Stimulated activated CD4-positive, alpha-beta T cell treated with anti-CD3 and anti-CD28 coated beads, TNF-alpha, amount 100 ng/mL, for 1 hour (primary cell): ENCODE measurements at regions not wholly inside any gene's neighbourhood (a gene's known extent, or its start where the extent isn't known, plus 50 kb on each side); places are given as distances from the start of the nearest gene placed in this dataset.

Experiments used
- DNase-seq, 3 donors: peaks; one replicate each; pipeline ENCODE4 v3.0.0-alpha.2; 2020; ENCODE audit warnings: low read depth in 3 of 3, low spot score in 1 of 3

DNA sequence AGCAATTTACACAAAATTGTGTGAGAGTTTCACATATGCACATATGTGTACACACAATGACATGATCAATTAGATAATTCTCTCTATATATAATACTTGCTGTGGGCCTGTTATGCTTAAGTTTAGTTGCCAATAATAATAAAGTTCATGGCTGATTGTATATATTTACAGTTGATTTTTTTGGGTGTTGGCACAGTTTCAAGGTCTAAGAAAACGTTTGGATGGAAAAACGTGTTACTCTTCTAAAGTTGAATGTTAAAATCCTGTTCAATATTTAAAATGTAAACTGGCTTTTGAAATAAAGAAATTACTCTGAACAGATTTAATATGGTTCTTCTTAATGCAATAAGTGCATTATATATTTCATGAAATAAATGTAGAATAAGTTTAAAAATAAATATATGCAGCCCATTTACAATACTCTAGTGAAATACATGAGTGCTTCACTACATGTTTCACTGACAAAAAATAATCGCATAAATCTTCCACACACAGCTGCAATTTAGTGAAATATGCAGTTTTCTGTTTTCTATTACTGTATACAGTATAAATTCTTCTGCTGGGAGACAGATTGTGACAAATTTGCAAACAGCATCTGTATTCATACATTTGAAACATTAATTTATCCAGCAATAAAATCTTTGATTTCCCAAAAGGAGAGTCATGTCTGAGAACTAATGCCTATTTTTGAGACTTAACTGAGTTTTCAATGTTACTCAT lies 586.9 kb upstream of the KLHL1 start:
- DNase-seq, result no peak

DNA sequence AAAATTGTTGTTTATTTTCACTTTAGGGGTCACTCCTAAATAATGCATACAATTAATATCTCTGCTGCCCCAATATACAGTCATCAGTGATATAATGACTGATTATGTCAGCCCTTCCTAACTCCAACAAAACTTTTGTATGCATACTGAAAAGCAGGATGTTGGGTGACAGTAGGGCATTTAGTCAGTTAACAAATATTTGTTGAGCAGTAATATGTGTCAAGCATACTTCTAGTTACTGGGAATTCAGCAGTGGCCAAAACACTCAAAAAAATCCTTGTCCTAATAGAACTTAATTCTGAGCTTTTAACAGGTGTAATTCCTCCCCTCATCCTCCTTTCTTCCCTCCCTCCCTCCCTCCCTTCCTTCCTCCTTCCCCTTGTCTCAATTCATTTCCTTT lies 560.7 kb upstream of the KLHL1 start:
- DNase-seq, result no peak

DNA sequence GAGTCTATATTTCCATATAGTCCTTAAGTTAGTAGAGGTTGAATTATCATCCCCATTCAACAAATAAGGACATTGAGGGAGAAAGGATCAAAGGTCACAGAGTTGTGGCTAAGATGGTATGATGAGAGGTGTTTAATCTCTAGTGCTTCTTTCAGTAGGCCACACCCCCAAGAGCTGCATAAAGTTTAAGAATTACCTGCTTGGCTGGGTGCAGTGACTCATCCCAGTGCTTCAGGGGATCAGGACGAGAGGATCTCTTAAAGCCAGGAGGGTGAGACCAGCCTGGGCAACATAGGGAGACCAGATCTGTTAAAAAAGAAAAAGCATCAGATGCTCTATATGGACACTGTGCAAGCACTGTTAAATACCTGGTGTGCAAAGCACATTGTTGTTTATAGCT lies 560.0 kb upstream of the KLHL1 start:
- no peak for DNase-seq

DNA sequence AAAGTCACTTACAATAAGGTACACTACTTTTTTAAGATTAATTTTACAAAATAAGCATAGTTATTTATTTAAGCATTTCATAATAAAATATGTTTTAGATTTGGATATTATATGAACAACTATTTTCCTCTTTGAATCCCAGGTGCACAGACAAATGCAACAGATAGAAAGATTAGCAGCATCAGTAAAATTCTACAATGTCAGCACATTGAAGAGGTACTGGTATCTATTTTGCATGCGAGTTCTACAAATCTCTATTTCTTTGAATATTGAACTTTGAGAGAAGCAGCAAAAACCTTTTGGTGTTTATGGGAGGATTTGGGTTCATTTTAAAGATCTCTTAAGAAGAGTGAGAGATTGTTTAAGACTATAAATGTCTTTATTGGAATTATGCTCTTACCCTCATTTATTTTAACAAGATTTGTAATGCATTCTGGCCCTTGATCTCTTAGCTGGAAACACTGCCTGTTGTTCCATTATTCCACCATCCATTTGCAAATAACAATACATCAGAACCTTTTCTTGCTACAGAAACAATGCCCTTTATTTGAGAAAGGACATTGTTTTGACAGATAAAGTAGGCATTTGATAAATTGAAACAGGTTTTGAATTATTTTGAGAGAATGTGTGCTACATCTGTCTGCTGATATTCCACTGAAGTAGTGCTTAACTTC lies 558.8 kb upstream of the KLHL1 start:
- no peak for DNase-seq

DNA sequence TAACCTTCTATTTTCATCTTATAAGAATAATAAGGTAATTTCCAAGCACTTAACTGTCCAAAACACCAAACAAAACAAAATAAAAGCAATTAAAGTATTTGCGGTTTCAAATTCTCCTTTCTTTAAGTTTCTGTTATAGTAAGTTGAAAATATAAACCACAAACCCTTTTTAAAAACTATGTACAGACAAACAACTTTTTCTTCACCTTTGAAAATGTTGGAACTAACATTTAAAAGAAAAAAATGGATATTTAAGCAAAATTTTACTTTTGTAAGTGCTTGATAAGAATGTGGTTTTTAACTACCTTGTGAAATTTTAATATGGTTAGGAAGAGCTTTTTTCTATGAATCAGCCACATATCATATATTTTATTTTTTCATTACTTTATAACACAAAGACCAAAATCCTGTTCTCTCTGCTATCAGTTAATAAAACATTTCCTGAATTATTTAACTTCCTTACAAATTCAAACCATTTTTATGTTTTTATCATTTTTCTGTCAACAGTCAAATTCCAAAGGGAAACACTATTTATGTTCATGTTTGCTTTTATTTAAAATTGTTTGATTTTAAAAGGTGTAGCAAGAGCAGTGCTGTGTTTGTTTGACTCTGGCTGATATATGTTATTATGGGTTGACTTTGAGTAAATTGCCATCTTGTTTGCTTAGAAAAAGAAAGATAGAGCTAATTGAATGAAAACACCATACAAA lies 554.1 kb upstream of the KLHL1 start:
- DNase-seq, result no peak

DNA sequence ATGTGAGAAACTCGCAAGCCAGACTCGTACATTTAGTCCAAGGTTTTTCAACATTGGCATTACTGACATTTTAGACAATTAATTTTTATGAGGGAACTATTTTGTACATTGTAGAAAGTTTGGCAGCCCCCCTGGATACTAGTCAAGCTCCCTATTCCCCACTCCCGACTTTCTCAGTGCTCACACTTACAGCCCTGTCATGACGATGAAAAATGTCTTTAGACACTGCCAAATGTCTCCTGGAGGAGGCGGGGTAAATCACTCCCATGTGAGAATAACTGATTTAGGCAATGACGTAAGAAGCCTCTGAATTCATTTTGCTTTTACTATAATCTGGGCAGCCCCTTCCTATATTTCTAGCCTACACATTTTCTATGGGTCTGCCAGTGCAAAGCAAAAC lies 535.8 kb upstream of the KLHL1 start:
- DNase-seq, result no peak

DNA sequence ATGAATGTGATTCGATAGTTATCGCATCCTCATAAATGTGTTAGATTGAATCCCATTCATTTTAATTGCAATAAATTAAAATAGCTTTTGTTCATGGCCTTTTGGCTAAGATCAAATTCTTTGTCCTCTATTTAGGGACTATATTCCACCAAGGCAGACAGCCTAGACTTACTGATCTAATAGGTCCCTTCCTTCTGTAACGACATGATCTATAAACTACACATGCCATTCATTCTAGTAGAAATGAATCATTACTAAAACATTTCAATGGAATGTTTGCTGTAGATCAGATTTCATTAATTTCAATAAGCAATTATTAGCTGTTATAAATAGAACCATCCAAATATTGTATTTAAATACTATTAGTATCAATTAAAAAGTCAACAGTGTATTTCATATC lies 526.6 kb upstream of the KLHL1 start:
- no peak for DNase-seq

DNA sequence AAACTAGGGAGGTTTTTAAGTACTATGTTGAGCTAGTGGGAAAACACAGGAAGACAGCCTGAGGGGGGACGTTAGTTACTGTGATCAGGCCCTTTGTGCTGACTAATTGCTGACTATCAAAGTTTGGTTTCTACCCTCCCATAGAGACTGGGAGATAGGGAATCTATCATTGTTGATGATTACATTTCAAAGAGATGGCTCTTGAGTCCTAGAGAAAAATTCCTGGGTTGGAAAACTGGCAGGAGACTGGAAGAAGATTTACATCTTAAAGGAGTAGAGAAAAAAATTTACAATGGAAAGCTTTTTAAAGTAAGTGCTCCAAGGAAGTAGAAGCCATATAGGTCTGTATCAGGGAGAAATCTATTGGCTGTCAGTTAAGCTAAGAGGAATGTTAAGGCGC lies 522.0 kb upstream of the KLHL1 start:
- no peak for DNase-seq

DNA sequence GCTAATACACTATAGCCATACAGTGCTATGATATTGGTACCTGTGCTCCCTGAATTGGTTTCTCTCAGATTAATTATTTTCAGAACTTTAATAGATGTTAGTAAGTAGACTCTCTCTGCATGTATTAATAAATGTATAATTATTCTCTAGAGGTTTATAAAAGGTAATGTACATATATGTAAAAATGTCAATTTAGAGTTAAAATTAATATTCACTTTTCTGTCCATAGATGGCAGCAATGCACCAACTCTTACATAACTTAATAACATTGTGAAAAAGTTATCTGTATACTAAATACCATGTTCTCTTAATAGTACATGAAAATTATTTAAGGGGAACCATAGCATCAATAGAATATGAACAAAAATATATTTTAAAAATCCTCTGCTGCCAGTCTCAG lies 515.0 kb upstream of the KLHL1 start:
- no peak for DNase-seq

DNA sequence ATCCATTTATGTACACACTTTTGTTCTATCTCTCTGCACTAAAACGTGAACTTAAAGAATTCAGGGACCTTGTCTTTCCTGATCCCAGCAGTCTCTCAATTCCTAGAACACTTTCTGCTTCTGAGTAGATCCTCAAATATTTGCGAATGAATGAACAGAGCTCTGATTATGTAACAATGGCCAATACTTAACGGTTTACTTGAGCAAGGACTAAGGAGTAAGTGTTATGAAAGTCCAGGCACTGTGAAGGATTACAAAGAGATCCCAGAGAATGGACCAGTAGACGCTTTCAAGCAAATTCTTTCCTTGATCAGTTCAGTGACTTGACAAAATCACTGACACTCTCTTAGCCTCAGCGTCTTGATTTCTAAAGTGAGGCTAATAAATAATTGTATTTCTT lies 514.5 kb upstream of the KLHL1 start:
- DNase-seq, result no peak

DNA sequence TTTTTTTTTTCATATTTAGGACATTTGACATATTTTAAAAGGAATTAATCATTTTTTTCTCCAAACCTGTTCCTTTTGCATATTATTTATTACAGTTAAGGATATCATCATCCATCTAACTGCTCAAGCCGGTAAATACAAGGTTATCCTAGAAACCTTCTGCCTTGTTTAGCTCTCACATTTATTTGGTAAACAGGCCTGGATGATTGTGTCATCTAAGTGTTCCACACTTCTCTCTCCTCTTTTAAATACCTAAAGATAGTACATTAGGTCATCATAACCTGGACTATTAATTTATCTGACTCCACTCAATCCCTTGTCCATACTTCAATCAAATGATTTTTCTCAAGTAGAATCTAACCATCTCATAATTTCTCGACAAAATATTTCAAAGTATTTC lies 511.7 kb upstream of the KLHL1 start:
- DNase-seq, result no peak

DNA sequence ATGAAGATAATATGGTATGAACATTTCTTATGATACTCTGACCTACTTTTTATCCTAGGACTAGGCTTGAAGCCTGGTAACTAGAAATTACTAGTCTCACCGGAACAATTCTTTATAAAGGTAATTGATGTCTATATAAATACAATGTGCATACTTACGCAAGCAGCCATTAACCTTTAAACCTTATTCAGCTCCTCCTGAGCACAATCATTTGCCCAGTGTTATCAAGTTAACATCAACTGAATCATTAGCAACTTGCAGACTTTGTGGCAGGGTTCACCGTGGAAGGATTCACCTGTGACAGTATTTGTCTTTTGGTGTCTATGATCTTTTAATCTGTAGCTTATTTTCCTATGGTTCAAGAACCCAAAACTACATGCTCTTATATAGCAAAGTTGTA lies 508.6 kb upstream of the KLHL1 start:
- DNase-seq, result no peak

DNA sequence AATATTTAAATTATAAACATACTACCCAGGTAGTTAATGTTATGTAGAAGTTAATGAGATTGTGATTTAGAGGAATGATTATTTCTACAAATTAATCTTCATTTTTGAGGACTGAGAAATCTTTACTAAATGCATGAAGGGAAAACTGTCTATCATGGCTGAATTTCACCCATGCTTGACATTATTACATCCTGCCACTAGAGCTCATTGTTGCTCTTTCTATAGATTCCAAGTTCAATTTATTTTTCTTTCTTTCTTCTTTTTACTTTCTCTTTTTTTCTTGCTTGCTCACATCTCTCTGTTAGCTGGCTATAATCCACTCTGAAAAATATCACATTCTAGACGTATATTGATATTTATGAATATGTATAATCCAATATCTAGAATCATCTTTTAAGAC lies 505.0 kb upstream of the KLHL1 start:
- no peak for DNase-seq

DNA sequence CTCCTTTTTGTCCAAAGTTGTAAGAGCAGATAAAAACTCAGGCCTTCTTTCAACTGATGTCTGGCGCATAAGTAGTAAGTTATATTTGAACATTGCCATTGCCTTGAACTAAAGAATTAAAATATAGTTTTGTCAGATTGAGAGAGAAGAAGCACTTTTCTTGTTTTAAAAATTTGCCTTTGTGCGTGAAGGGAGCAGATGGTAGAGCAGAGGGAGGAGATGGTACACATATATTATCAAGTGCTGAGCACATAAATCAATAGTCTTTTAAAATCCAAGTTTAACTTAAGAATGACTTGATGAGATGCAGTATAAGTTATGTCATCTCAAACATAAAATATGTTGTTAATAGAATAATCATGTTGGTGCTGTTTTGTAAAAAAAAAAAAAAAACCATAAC lies 504.6 kb upstream of the KLHL1 start:
- no peak for DNase-seq

DNA sequence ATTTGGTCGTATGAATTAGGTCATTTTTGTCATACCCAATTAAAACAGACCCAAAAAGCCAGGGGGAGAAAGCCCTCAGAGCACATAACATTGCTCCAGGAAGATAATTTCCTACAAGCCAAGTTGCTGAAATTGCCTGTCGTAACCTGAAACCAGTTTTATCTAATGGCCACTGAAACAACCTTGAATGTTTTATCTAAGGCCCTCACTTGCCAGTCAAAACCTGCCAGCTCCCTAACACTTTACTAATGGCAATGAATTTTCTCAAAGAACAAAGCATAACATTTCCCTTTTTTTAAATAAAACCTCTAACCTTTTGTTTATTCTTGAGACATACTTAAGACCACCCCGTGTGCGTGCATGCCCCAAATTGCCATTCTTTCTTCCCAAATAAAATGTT lies 496.2 kb upstream of the KLHL1 start:
- no peak for DNase-seq

DNA sequence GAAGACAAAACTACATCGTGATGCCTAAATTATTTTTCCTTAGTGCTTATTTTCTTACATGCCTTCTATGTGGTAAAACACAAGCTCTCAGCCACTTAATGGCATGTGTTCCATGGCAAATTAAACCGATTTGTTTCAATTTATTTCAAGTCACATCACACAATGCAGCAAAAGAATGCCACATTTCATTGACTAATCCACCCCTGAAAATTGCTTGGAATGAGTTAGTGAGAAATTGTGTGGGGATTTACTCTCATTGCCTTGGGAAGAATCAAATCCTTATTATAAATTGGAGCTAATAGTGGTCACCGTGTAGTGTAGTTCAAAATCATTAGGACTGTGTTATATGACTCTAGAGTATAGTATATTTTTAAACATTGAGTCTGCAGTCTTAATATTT lies 485.5 kb upstream of the KLHL1 start:
- DNase-seq, result no peak

DNA sequence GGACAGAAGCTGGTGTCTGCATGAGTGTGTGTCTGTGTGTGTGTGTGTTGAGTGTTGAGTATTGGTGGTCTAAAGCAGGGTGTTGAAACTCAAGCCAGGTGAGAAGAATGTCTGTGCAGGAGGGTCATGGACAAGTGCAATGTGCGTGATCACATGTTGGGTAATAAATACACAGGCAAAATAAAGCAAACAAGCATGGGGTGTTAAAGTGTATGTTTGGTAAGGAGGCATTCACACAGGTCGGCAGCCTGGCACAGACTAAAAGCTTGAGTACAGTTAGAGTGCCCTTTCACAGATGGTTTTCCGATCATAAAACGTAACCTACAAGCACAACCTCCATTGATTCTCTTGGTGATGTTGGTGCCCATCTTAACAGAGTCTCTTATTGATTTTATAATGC lies 476.9 kb upstream of the KLHL1 start:
- DNase-seq, result no peak

DNA sequence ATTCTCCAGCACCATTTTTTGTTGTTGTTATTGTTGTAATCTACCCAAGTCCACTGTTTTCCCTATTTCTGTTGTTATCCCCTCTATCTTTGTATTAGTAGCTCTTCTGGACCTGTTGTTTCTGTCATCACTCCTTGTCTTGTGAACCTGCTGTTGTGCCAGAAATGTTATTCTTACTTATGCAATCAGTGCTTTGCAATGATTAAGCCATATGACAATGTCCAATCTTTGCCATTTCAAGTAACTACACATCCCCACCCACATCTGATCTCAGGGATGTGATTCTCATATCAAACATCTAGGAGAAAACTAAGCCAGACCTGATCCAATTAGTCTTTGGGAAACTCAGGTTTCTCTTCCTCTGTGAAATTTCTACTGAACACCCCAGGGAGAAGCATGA lies 472.6 kb upstream of the KLHL1 start:
- DNase-seq, result no peak

DNA sequence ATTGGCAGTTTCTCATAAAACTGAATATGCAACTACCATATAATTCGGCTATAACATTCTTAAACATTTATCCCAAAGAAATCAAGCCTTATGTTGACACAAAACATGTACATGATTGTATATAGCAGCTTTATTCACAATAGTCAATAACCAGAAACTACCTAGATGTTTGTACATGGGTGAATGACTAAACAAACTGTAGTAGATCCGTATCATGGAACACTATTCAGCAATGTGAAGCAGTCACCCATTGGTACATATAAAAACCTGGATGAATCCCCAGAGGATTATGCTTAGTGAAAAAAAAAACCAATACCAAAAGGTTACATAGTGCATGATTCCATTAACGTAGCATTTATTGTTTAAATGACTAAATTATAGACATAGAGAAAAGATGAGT lies 471.7 kb upstream of the KLHL1 start:
- DNase-seq, result no peak

DNA sequence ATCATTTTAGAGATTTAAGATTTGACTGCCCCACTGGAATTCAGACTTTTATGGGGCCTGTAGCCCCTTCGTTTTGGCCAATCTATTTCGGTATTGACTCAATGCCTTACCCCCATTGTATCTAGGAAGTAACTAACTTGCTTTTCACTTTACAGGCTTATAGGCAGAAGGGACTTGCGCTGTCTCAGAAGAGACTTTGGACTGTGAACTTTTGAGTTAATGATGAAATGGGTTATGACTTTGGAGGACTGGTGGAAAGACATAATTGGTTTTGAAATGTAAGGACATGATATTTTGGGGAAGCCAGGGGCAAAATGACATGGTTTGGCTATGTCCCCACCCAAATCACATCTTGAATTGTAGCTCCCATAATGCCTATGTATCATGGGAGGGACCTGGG lies 463.0 kb upstream of the KLHL1 start:
- no peak for DNase-seq

DNA sequence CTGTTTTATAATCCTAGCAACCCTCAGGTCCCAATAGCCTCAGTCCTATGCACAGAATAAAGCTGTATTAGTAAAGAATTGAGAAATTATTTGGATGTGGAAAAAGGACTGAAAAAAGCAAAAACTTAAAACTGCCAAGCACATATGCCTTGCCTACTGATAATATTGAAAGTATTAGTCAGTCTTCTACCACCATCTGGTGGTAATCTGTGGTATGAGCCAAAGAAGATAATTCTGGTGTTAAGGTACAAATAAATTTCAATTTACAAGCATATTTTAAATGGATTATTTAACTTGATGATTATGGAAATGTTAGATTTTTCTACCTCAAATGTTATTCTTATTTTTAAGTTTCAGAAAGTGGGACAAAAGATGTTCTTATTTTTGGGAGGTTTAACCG lies 460.3 kb upstream of the KLHL1 start:
- DNase-seq, result no peak

DNA sequence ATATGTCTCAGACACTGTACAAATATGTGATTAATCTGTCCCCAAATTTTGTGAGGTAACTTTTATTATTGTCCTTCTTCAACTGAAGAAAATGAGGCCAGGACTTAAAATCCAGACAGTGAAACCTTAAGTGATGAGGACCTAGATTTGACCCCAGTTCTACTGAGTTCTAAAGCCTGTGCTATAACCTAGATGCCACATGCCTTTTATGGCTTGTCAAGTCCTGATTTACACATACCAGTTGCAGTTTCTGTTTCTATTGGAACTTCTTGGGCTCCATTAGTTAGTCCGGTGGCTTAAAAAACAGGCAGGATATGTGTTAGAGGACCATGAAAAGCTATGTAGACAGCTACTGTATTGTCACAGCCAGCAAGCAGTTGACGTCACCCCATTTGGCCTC lies 436.5 kb upstream of the KLHL1 start:
- no peak for DNase-seq

DNA sequence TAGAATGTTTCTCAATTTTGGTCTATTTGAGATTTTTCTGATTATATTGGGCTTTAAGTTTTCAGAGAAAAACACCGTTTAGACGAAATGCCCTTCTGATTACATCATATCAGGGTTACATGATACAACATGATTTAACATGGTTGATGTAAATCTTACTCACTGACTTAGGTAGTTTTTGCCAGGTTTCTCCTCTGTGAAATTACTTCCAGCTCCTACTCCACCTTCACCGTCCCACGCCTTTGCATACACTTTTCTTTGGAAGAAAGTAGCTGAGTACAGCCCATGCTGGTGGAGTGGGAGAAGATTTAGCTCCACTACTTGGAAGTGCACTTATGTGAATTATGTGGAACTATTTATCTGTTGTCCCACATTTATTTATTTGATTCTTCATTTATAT lies 433.2 kb upstream of the KLHL1 start:
- DNase-seq, result no peak
